ENCODE measurements at regions not wholly inside any gene's neighbourhood (a gene's known extent, or its start where the extent isn't known, plus 50 kb on each side); places are given as distances from the start of the nearest gene placed in this dataset.

DNA sequence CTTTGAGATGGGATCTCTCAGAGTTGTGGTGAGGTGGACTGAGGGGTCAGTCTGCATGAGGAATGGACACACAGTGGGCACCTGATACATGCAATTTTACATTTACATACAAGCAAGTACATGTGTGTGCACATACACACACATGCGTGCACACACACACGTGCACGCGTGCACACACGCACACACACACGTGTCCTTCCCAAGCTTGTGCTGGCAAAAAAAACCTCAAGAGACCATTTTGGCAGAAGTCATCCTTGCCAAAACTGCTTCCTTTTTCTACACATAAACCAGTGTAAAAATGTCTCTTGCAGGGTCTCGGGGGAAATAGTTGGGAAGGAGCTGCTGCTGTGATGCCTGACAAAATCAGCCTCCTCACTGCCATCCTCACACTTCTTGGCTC, 279.5 kb upstream of the POU3F3 start:
- no peak overlapping the region for H2BK15ac ChIP-seq (ENCODE audit: low read depth, low read length)
- Mint-ChIP-seq H3K27ac (peak overlapping the region in 1 of 3 experiments; percentile 76; a peak in 1 of 7 replicates), H3K27me3 (ENCODE audit: low read depth) (no peaks in the 10 kb centered on the region), H3K9me3 (no peaks in the 10 kb centered on the region), H3K36me3 (ENCODE audit: insufficient read depth in 1 of 3, low read depth in 3 of 3) (no peaks in the 10 kb centered on the region; a peak in 1 of 7 replicates), H3K4me3 (no peak overlapping the region), H3K4me1 (peaks cover 0 to 2% of the 10 kb centered on the region in 2 experiments; a peak in 1 of 4 replicates)
- H4K20me1 ChIP-seq (ENCODE audit: control insufficient read depth, insufficient read depth, insufficient read length) = no peaks in the 10 kb centered on the region
- no peak overlapping the region for H4K91ac ChIP-seq (ENCODE audit: insufficient read length, low read depth, low read length)
- H3K27me3 ChIP-seq (ENCODE audit: insufficient read depth, low read length) = no peaks in the 10 kb centered on the region
- WGBS (ENCODE audit: extremely low coverage, insufficient read length, low lambda C conversion rate) = no CpG with 5 or more reads among the region's 7 CpGs
- H3K4me1 ChIP-seq (ENCODE audit: insufficient read depth, low read length) = no peaks in the 10 kb centered on the region
- no peak overlapping the region for H4K8ac ChIP-seq (replicated peaks; ENCODE audit: insufficient read length, low read depth, low read length)
- H2BK120ac ChIP-seq (ENCODE audit: low read depth, low read length, poor library complexity, severe bottlenecking) = no peak overlapping the region
- no peaks in the 10 kb centered on the region for H3K79me2 ChIP-seq (ENCODE audit: insufficient read depth, low read length)
- H3K79me1 ChIP-seq (ENCODE audit: insufficient read depth, low read depth, low read length, poor library complexity, severe bottlenecking) = no peaks in the 10 kb centered on the region
- H3K9ac ChIP-seq (ENCODE audit: extremely low read depth, insufficient read length, low read length) = no peak overlapping the region
- no peak overlapping the region for H2AK5ac ChIP-seq (ENCODE audit: insufficient read length, low read length)
- no peak overlapping the region for H4K5ac ChIP-seq (ENCODE audit: insufficient read length, low read depth, low read length)
- no peak overlapping the region for H2BK20ac ChIP-seq (ENCODE audit: low read depth, low read length, poor library complexity, severe bottlenecking)
- H3K23me2 ChIP-seq (ENCODE audit: insufficient read length, low read depth, low read length, poor library complexity, severe bottlenecking) = no peaks in the 10 kb centered on the region
- no peak overlapping the region for H3K4me2 ChIP-seq (ENCODE audit: insufficient read depth, insufficient read length, low read length)
- H3K9me3 ChIP-seq (ENCODE audit: control insufficient read depth, low read depth, low read length) = no peaks in the 10 kb centered on the region
- no peak overlapping the region for H2BK5ac ChIP-seq (ENCODE audit: insufficient read length, low read length)
- no peak overlapping the region for H3T11ph ChIP-seq (ENCODE audit: low read length)
- no peak overlapping the region for H3K23ac ChIP-seq (ENCODE audit: insufficient read length, low read depth, low read length)
- no peak overlapping the region for H3K4ac ChIP-seq (ENCODE audit: low read depth, low read length)
- TF ChIP-seq, protein P1, sequence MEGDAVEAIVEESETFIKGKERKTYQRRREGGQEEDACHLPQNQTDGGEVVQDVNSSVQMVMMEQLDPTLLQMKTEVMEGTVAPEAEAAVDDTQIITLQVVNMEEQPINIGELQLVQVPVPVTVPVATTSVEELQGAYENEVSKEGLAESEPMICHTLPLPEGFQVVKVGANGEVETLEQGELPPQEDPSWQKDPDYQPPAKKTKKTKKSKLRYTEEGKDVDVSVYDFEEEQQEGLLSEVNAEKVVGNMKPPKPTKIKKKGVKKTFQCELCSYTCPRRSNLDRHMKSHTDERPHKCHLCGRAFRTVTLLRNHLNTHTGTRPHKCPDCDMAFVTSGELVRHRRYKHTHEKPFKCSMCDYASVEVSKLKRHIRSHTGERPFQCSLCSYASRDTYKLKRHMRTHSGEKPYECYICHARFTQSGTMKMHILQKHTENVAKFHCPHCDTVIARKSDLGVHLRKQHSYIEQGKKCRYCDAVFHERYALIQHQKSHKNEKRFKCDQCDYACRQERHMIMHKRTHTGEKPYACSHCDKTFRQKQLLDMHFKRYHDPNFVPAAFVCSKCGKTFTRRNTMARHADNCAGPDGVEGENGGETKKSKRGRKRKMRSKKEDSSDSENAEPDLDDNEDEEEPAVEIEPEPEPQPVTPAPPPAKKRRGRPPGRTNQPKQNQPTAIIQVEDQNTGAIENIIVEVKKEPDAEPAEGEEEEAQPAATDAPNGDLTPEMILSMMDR (conservative IDR thresholded peaks at IDR 0.05) = no peak
- H2AFZ ChIP-seq (ENCODE audit: low read length) = no peak overlapping the region
- no peak for DNase-seq
- H3K56ac ChIP-seq (ENCODE audit: insufficient read length, low read depth, low read length) = no peak overlapping the region
- H3K18ac ChIP-seq (ENCODE audit: insufficient read length, low read depth, low read length) = no peak overlapping the region
- no peak overlapping the region for H3K14ac ChIP-seq (ENCODE audit: insufficient read depth, low read length)
- H2BK12ac ChIP-seq (ENCODE audit: insufficient read length, low read depth, low read length) = no peak overlapping the region
- no peak overlapping the region for H3K27ac ChIP-seq (ENCODE audit: insufficient read length, low read depth, low read length)

Measured in H9 (cell line).